ENCODE measurements at regions not wholly inside any gene's neighbourhood (a gene's known extent, or its start where the extent isn't known, plus 50 kb on each side); places are given as distances from the start of the nearest gene placed in this dataset.
"Not testable (repeated sequence)": the region's sequence is repeated elsewhere in the genome, so short reads cannot be mapped to it uniquely, and the experiment has no call there.

GRCh38 chr1:226461087-226461486, 53.2 kb upstream of the PARP1 start:
- H3K27me3 ChIP-seq (ENCODE audit: control insufficient read depth in 3 of 3, insufficient read depth in 3 of 3, low read length in 2 of 3), result no peaks in the 10 kb centered on the region
- no peak overlapping the region for H3K27ac ChIP-seq (ENCODE audit: low read depth in 1 of 2, low read length in 1 of 2)
- H3K36me3 ChIP-seq (ENCODE audit: control insufficient read depth in 4 of 4, insufficient read depth in 4 of 4, low read length in 4 of 4), result no peaks in the 10 kb centered on the region
- TF ChIP-seq CTCF (IDR thresholded peaks at IDR 0.05; ENCODE audit: control extremely low read depth, extremely low read depth), result no peak
- WGBS, 2 donors, result 48 to 69% methylated on average over 4 of the region's 4 CpGs
- no peak overlapping the region for H3K9ac ChIP-seq (ENCODE audit: insufficient read depth in 1 of 2, low read length in 2 of 2)
- no peak for ATAC-seq (ENCODE audit: insufficient read depth, low FRiP score)
- no peaks in the 10 kb centered on the region for H3K4me1 ChIP-seq (ENCODE audit: control insufficient read depth in 5 of 5, insufficient read depth in 5 of 5, low read length in 5 of 5)
- DNase-seq, result no peak
- peaks cover 2 to 14% (median 5%) of the 10 kb centered on the region in 4 donors for H3K9me3 ChIP-seq (ENCODE audit: control insufficient read depth in 4 of 4, insufficient read depth in 3 of 4, low read length in 3 of 4)
- H3K4me3 ChIP-seq, result no peak overlapping the region

DNA sequence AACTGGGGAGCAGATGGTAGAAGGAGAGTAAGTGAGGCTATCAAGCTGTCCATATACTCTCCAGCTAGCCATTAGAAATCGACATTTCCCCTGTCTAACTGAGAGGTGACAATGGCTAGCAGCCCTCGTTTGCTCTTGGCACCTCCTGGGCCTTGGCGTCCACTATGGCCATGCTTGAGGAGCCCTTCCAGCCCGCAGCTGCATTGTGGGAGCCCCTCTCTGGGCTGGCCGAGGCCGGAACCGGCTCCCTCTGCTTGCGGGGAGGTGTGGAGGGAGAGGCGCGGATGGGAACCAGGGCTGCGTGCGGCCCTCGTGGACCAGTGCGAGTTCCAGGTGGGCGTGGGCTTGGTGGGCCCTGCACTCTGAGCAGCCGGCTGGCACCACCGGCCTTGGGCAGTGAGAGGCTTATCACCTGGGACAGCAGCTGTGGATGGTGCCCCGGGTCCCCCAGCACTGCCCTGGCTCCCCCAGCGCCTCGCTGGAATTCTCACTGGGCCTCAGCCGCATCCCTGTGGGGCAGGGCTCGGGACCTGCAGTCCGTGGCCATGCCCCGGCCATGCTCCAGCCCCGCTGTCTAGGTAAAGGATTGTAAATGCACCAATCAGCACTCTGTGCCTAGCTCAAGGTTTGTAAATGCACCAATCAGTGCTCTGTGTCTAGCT, 56.2 kb upstream of the PARP1 start:
- ATAC-seq (ENCODE audit: insufficient read depth, low FRiP score), result no peak
- WGBS, 2 donors, result 96 to 97% methylated on average over 25 of the region's 25 CpGs

GRCh38 chr1:226464587-226464971, 56.7 kb upstream of the PARP1 start:
- WGBS, 2 donors, result 97 to 98% methylated on average over 2 of the region's 2 CpGs
- not testable (repeated sequence) for H3K4me3 ChIP-seq; H3K36me3 ChIP-seq (ENCODE audit: control insufficient read depth in 4 of 4, insufficient read depth in 4 of 4, low read length in 4 of 4); H3K4me1 ChIP-seq (ENCODE audit: control insufficient read depth in 5 of 5, insufficient read depth in 5 of 5, low read length in 5 of 5); H3K27ac ChIP-seq (ENCODE audit: low read depth in 1 of 2, low read length in 1 of 2); H3K9ac ChIP-seq (ENCODE audit: insufficient read depth in 1 of 2, low read length in 2 of 2); H3K27me3 ChIP-seq (ENCODE audit: control insufficient read depth in 3 of 3, insufficient read depth in 3 of 3, low read length in 2 of 3); DNase-seq; ATAC-seq (ENCODE audit: insufficient read depth, low FRiP score)
- peaks cover 2 to 12% (median 5%) of the 10 kb centered on the region in 4 donors for H3K9me3 ChIP-seq (ENCODE audit: control insufficient read depth in 4 of 4, insufficient read depth in 3 of 4, low read length in 3 of 4)

More for the DNA sequence above, 56.2 kb upstream of the PARP1 start:
- no peak overlapping the region for H3K27ac ChIP-seq (ENCODE audit: low read depth in 1 of 2, low read length in 1 of 2)
- no peaks in the 10 kb centered on the region for H3K4me1 ChIP-seq (ENCODE audit: control insufficient read depth in 5 of 5, insufficient read depth in 5 of 5, low read length in 5 of 5)
- H3K36me3 ChIP-seq (ENCODE audit: control insufficient read depth in 4 of 4, insufficient read depth in 4 of 4, low read length in 4 of 4), result no peaks in the 10 kb centered on the region
- H3K4me3 ChIP-seq, result no peak overlapping the region
- no peak for TF ChIP-seq CTCF (IDR thresholded peaks at IDR 0.05; ENCODE audit: control extremely low read depth, extremely low read depth)
- H3K9me3 ChIP-seq (ENCODE audit: control insufficient read depth in 4 of 4, insufficient read depth in 3 of 4, low read length in 3 of 4), result peaks cover 2 to 14% (median 5%) of the 10 kb centered on the region in 4 donors
- H3K9ac ChIP-seq (ENCODE audit: insufficient read depth in 1 of 2, low read length in 2 of 2), result no peak overlapping the region
- no peak for DNase-seq
- H3K27me3 ChIP-seq (ENCODE audit: control insufficient read depth in 3 of 3, insufficient read depth in 3 of 3, low read length in 2 of 3), result no peaks in the 10 kb centered on the region

DNA sequence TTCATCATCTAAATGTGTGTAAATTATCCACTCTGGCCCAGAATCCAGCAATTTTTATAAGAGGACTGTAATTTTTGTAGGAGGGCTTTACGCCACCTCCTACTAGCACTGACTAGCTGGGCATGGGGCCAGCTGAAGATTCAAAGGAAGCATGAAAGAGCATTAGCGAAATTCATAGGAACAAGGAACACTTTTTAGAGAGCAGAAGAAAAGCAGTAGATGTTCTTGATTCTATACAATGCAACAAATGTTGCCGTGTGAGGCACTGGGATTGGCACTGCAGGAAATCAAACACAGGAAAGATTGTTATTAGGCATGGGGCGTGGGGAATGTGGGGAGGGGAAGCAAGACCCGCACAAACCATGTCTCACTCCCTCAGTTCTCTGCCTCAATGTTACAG, 58.4 kb upstream of the PARP1 start:
- no peaks in the 10 kb centered on the region for H3K27me3 ChIP-seq (ENCODE audit: control insufficient read depth in 3 of 3, insufficient read depth in 3 of 3, low read length in 2 of 3)
- no peak overlapping the region for H3K4me3 ChIP-seq
- H3K9me3 ChIP-seq (ENCODE audit: control insufficient read depth in 4 of 4, insufficient read depth in 3 of 4, low read length in 3 of 4), result peaks cover 2 to 12% (median 5%) of the 10 kb centered on the region in 4 donors
- 61 to 74% methylated on average over 5 of the region's 5 CpGs for WGBS, 2 donors
- no peak overlapping the region for H3K9ac ChIP-seq (ENCODE audit: insufficient read depth in 1 of 2, low read length in 2 of 2)
- ATAC-seq (ENCODE audit: insufficient read depth, low FRiP score) (no peak), DNase-seq (peak in 2 of 3 donors; percentile 34 to 48)
- H3K27ac ChIP-seq (ENCODE audit: low read depth in 1 of 2, low read length in 1 of 2), result no peak overlapping the region
- no peaks in the 10 kb centered on the region for H3K4me1 ChIP-seq (ENCODE audit: control insufficient read depth in 5 of 5, insufficient read depth in 5 of 5, low read length in 5 of 5)
- no peak for TF ChIP-seq CTCF (IDR thresholded peaks at IDR 0.05; ENCODE audit: control extremely low read depth, extremely low read depth)
- H3K36me3 ChIP-seq (ENCODE audit: control insufficient read depth in 4 of 4, insufficient read depth in 4 of 4, low read length in 4 of 4), result no peaks in the 10 kb centered on the region

All from lung (tissue), 11 donors.